A673 (cell line): ENCODE measurements at regions not wholly inside any gene's neighbourhood (a gene's known extent, or its start where the extent isn't known, plus 50 kb on each side); places are given as distances from the start of the nearest gene placed in this dataset.

Experiments
- BruUV-seq: library from RNA; stranded (reverse); fragments of 400-500 nt; replicated peaks from 2 replicates; lab custom pipeline; 2021; lab: Mats Ljungman, UMichigan
- CTCF ChIA-PET: fragments of 300-600 bp; sonication (Branson Sonifier 250); formaldehyde crosslinking; loops from one replicate; lab custom pipeline; 2022; ENCODE audit warnings: antibody characterized with exemption; lab: Charles Lee
- POLR2A ChIA-PET: fragments of 300-600 bp; sonication (Branson Sonifier 250); formaldehyde crosslinking; loops from one replicate; lab custom pipeline; 2022; ENCODE audit warnings: antibody characterized with exemption; ENCODE audit not compliant: low non-redundant PET; lab: Charles Lee
- DNase-seq: peaks from one replicate; pipeline ENCODE4 v3.0.0-alpha.2; 2015; ENCODE audit warnings: low spot score
- H3K27ac ChIP-seq: fragments of 200-600 bp; sonication (generic); 2 replicates; pipeline ENCODE4 v1.5.1; 2016; ENCODE audit warnings: mixed run types, low read depth, mild to moderate bottlenecking, mixed read lengths, antibody characterized with exemption, low read length; ENCODE audit not compliant: poor library complexity, severe bottlenecking
- H3K27me3 ChIP-seq: fragments of 200-600 bp; sonication (generic); replicated peaks from 2 replicates; pipeline ENCODE4 v1.6.1; 2017; ENCODE audit warnings: mixed run types, low read depth, mild to moderate bottlenecking, mixed read lengths, antibody characterized with exemption, low read length; ENCODE audit not compliant: insufficient read depth, poor library complexity
- H3K36me3 ChIP-seq: fragments of 200-600 bp; sonication (generic); 2 replicates; pipeline ENCODE4 v1.6.1; 2016; ENCODE audit warnings: mixed run types, mild to moderate bottlenecking, mixed read lengths, antibody characterized with exemption, low read length; ENCODE audit not compliant: insufficient read depth, poor library complexity, severe bottlenecking
- H3K4me1 ChIP-seq: fragments of 200-600 bp; sonication (generic); 2 replicates; pipeline ENCODE4 v1.6.1; 2017; ENCODE audit warnings: mixed run types, mild to moderate bottlenecking, mixed read lengths, antibody characterized with exemption, low read length; ENCODE audit not compliant: insufficient read depth, poor library complexity, severe bottlenecking
- H3K4me3 ChIP-seq: fragments of 200-600 bp; sonication (generic); 2 replicates; pipeline ENCODE4 v1.5.1; 2016; ENCODE audit warnings: low read depth, mixed run types, mild to moderate bottlenecking, mixed read lengths, low read length; ENCODE audit not compliant: poor library complexity, severe bottlenecking
- H3K9me3 ChIP-seq: fragments of 200-600 bp; sonication (generic); 2 replicates; pipeline ENCODE4 v1.6.1; 2016; ENCODE audit warnings: mixed run types, low read depth, mild to moderate bottlenecking, mixed read lengths, antibody characterized with exemption, low read length; ENCODE audit not compliant: poor library complexity, severe bottlenecking
- EZH2 ChIP-seq: fragments of 200-600 bp; sonication (generic); IDR thresholded peaks from 2 replicates; pipeline ENCODE4 v1.6.1; 2017; ENCODE audit warnings: borderline replicate concordance, low read depth, mild to moderate bottlenecking, mixed read lengths, antibody characterized with exemption, low read length; ENCODE audit not compliant: poor library complexity, severe bottlenecking
- intact Hi-C: fragments of 100-400 bp; cut with micrococcal nuclease; formaldehyde crosslinking; loops from one replicate; pipeline ENCODE4 v1.10.0; 2022; ENCODE audit not compliant: unreplicated experiment
- TF ChIP-seq, protein P1 (sequence below): fragments of 300-800, 200-600 bp; sonication (generic); conservative IDR thresholded peaks from 2 replicates; pipeline ENCODE4 v1.5.1; 2017; ENCODE audit warnings: low read depth, mild to moderate bottlenecking, antibody characterized with exemption, low read length, moderate library complexity, mixed read lengths

DNA sequence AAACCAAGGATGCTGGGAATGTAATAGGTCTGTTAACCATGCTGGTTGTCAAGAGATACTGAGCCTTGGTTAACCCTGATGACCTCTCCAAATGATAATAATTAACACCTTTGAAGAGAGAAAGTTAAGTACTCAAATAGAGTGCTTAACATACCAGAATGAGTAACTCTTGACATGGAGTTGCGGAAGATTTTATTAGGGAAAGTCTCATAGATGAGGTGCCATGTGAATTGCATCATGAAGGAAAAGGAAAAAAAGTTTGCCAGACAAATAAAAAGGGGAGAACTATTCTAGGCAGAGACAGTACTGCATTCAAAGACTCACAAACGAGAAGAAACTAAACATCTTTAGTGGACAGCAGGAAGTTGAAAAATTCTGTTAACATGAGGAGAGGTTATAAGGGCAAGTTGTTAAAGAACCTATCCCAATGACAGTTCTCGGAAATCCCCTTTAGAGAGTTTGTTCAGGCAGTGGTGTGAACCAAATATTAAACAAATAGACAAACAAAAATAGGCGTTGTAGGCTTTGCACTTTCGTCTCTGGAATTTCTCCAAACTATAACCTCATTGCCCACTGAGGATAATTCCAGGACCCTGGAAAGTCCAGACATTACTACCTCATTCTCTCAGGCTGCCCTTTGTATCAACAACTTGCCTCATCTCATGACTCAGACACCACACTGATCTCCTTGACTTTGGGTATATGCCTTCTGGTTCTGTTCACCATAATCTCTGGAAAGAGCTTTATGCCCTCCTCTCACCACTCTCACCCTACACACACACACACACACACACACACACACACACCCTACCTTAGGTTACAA is 435.0 kb downstream of the GXYLT1 start:
- BruUV-seq: no TSS peak
- Histone ChIP-seq H3K27ac (no peak overlapping the region), H3K9me3 (no peaks in the 10 kb centered on the region), H3K27me3 (no peaks in the 10 kb centered on the region), H3K4me3 (no peak overlapping the region), H3K36me3 (no peaks in the 10 kb centered on the region), H3K4me1 (no peaks in the 10 kb centered on the region)
- POLR2A ChIA-PET: interaction anchor here (0.5 kb wide), 1 partner anchor 630 kb away, joined by 5 read pairs; no protein-coding TSS in a partner anchor
- TF ChIP-seq, protein P1, sequence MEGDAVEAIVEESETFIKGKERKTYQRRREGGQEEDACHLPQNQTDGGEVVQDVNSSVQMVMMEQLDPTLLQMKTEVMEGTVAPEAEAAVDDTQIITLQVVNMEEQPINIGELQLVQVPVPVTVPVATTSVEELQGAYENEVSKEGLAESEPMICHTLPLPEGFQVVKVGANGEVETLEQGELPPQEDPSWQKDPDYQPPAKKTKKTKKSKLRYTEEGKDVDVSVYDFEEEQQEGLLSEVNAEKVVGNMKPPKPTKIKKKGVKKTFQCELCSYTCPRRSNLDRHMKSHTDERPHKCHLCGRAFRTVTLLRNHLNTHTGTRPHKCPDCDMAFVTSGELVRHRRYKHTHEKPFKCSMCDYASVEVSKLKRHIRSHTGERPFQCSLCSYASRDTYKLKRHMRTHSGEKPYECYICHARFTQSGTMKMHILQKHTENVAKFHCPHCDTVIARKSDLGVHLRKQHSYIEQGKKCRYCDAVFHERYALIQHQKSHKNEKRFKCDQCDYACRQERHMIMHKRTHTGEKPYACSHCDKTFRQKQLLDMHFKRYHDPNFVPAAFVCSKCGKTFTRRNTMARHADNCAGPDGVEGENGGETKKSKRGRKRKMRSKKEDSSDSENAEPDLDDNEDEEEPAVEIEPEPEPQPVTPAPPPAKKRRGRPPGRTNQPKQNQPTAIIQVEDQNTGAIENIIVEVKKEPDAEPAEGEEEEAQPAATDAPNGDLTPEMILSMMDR: no peak
- no peak for TF ChIP-seq EZH2
- intact Hi-C loops: no loop called here
- CTCF ChIA-PET: interaction anchor here (0.6 kb wide), 2 partner anchors 46 to 312 kb away, joined by 3 to 10 read pairs; no protein-coding TSS in a partner anchor
- no peak for DNase-seq

DNA sequence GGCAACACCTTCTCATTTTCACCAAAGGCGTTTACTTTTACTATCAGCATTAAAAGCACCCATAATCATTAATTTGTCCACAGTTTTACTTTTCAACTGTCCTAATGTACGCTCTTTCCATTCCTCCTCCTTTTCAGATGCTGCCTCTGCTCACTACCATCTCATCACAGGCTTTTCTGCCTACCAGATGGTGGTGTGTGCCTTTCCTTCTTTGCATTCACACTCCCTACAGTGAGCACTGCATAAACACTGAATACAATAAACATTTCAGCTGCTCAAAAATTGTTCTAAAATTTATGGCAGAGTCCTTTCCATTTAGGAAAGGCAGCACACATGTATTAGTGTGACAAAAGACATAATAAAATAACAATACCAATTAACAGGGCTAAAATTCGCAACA is 435.7 kb downstream of the GXYLT1 start:
- no TSS peak for BruUV-seq
- POLR2A ChIA-PET: interaction anchor here (0.5 kb wide), 1 partner anchor 631 kb away, joined by 5 read pairs; no protein-coding TSS in a partner anchor
- H3K36me3 ChIP-seq: no peaks in the 10 kb centered on the region
- no peaks in the 10 kb centered on the region for H3K27me3 ChIP-seq
- intact Hi-C loops: no loop called here
- H3K27ac ChIP-seq: no peak overlapping the region
- TF ChIP-seq EZH2: no peak
- TF ChIP-seq, protein P1: no peak
- no peaks in the 10 kb centered on the region for H3K9me3 ChIP-seq
- no peaks in the 10 kb centered on the region for H3K4me1 ChIP-seq
- no peak overlapping the region for H3K4me3 ChIP-seq
- CTCF ChIA-PET: no interaction called here
- no peak for DNase-seq

DNA sequence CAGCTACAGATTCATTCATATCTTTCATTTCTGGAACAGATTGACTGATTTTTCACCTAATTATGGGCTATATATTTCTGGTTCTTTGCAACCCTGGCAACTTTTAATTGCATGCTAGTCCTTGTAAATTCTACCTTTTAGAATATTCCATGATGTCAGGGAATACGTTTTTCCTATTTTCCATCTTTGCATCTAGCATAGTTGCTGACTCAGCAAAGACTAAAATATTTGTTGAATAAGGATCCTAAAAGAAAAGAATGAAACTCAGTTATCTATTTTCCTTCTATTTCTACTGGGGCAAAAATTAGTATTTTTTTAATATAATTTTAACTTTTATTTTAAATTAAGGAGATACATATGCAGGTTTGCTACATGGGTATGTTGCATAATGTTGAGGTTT is 438.3 kb downstream of the GXYLT1 start:
- Histone ChIP-seq H3K4me3 (no peak overlapping the region), H3K27me3 (no peaks in the 10 kb centered on the region), H3K27ac (no peak overlapping the region), H3K9me3 (no peaks in the 10 kb centered on the region), H3K36me3 (no peaks in the 10 kb centered on the region), H3K4me1 (no peaks in the 10 kb centered on the region)
- CTCF ChIA-PET: no interaction called here
- POLR2A ChIA-PET: no interaction called here
- DNase-seq: no peak
- intact Hi-C loops: no loop called here
- no TSS peak for BruUV-seq
- TF ChIP-seq EZH2: no peak
- TF ChIP-seq, protein P1: no peak
